Esophagus squamous epithelium (tissue), 5 donors: ENCODE measurements at regions not wholly inside any gene's neighbourhood (a gene's known extent, or its start where the extent isn't known, plus 50 kb on each side); places are given as distances from the start of the nearest gene placed in this dataset.

Source experiments
- DNase-seq: peaks from one replicate; lab custom pipeline; 2025; lab: John Stamatoyannopoulos, UW
- H3K27ac ChIP-seq, 4 donors: fragments of 200-600 bp; sonication (generic); one replicate each; pipeline ENCODE4 v1.5.1; 2016 to 2019; ENCODE audit warnings: mild to moderate bottlenecking in 1 of 4
- H3K27me3 ChIP-seq, 4 donors: fragments of 200-600 bp; sonication (generic); 1 replicate in 3 of 4; 2 replicates in 1 of 4; pipeline versions ENCODE4 v1.5.1 to v1.6.0; 2017 to 2021; ENCODE audit warnings: antibody characterized with exemption in 1 of 4
- H3K36me3 ChIP-seq, 3 donors: fragments of 200-600 bp; sonication (generic); one replicate each; pipeline ENCODE4 v1.5.1; 2016 to 2019
- H3K4me1 ChIP-seq, 3 donors: fragments of 200-600 bp; sonication (generic); one replicate each; pipeline ENCODE4 v1.5.1; 2017 to 2019
- H3K4me3 ChIP-seq, 4 donors: fragments of 200-600 bp; sonication (generic); 1 replicate in 3 of 4; 2 replicates in 1 of 4; pipeline ENCODE4 v1.5.1; 2016 to 2019; ENCODE audit warnings: mild to moderate bottlenecking in 2 of 4, moderate library complexity in 1 of 4
- H3K9me3 ChIP-seq, 3 donors: fragments of 200-600 bp; sonication (generic); one replicate each; pipeline ENCODE4 v1.5.1; 2016 to 2019
- CTCF ChIP-seq, 6 experiments: fragments of 450-650 bp in 4 of 6; fragments of 200-600 bp in 2 of 6; sonication (generic) in 2 of 6; IDR thresholded peaks; one replicate each; pipeline ENCODE4 v1.5.1; 2016 to 2019; ENCODE audit warnings: antibody characterized with exemption in 6 of 6, mild to moderate bottlenecking in 4 of 6, moderate library complexity in 4 of 6
- POLR2A ChIP-seq, 4 donors: fragments of 450-650 bp; IDR thresholded peaks; one replicate each; pipeline ENCODE4 v1.6.1; 2017; ENCODE audit warnings: antibody characterized with exemption in 4 of 4, mild to moderate bottlenecking in 4 of 4, moderate library complexity in 3 of 4
- WGBS, 2 donors: methylation state at CpG; one replicate each; pipeline ENCODE4 v1.1.5; 2018; 5-methylcytosine and 5-hydroxymethylcytosine counted together
- intact Hi-C: fragments of 100-400 bp; cut with DNase I; formaldehyde crosslinking; loops from one replicate; pipeline ENCODE4 v1.15.0; 2022
- donor health status: DM: yes; HTN: yes; CAD: no.

GRCh38 chr2:106025796-106026195 is 168.3 kb downstream of the UXS1 start:
- no peak for DNase-seq
- Histone ChIP-seq H3K9me3 (no peaks in the 10 kb centered on the region), H3K36me3 (no peaks in the 10 kb centered on the region), H3K27me3 (no peaks in the 10 kb centered on the region), H3K27ac (no peak overlapping the region), H3K4me1 (peaks cover 2 to 19% (median 10%) of the 10 kb centered on the region in 3 donors), H3K4me3 (no peak overlapping the region)
- intact Hi-C loops, result no loop called here
- 51 to 59% methylated on average over 5 of the region's 5 CpGs for WGBS, 2 donors
- TF ChIP-seq POLR2A (IDR thresholded peaks at IDR 0.05), result no peak
- TF ChIP-seq CTCF (IDR thresholded peaks at IDR 0.05), result no peak

- Histone ChIP-seq H3K9me3 (no peaks in the 10 kb centered on the region), H3K27ac (peak overlapping the region in 1 of 4 donors; percentile 46), H3K4me1 (peaks cover 0 to 13% (median 8%) of the 10 kb centered on the region in 3 donors), H3K4me3 (no peak overlapping the region), H3K36me3 (no peaks in the 10 kb centered on the region), H3K27me3 (no peaks in the 10 kb centered on the region)
- intact Hi-C loops, result no loop called here
- 69 to 73% methylated on average over 1 to 2 of the region's 3 CpGs for WGBS, 2 donors
- DNase-seq, result no peak
- no peak for TF ChIP-seq CTCF (IDR thresholded peaks at IDR 0.05)
- no peak for TF ChIP-seq POLR2A (IDR thresholded peaks at IDR 0.05)
These were observed 172.5 kb downstream of the UXS1 start for GRCh38 chr2:106021662-106022028.

- Histone ChIP-seq H3K9me3 (no peaks in the 10 kb centered on the region), H3K36me3 (no peaks in the 10 kb centered on the region), H3K4me1 (peaks cover 0 to 13% (median 8%) of the 10 kb centered on the region in 3 donors), H3K27ac (peak overlapping the region in 3 of 4 donors; percentile 39 to 46 (median 42)), H3K27me3 (no peaks in the 10 kb centered on the region), H3K4me3 (no peak overlapping the region)
- DNase-seq, result no peak
- WGBS, 2 donors, result 59 to 70% methylated on average over 9 to 12 of the region's 12 CpGs
- intact Hi-C loops, result no loop called here
- TF ChIP-seq CTCF (IDR thresholded peaks at IDR 0.05) (no peak), POLR2A (IDR thresholded peaks at IDR 0.05) (no peak)
These were observed 173.1 kb downstream of the UXS1 start for GRCh38 chr2:106020821-106021661.

GRCh38 chr2:106020032-106020431 is 174.1 kb downstream of the UXS1 start:
- TF ChIP-seq CTCF (IDR thresholded peaks at IDR 0.05) (no peak), POLR2A (IDR thresholded peaks at IDR 0.05) (no peak)
- no peak overlapping the region for H3K4me3 ChIP-seq
- H3K27ac ChIP-seq, result no peak overlapping the region
- 40 to 56% methylated on average over 3 to 4 of the region's 4 CpGs for WGBS, 2 donors
- DNase-seq, result no peak
- H3K36me3 ChIP-seq, result no peaks in the 10 kb centered on the region
- no peaks in the 10 kb centered on the region for H3K9me3 ChIP-seq
- intact Hi-C loops, result no loop called here
- H3K4me1 ChIP-seq, result peaks cover 0 to 13% (median 8%) of the 10 kb centered on the region in 3 donors
- no peaks in the 10 kb centered on the region for H3K27me3 ChIP-seq

GRCh38 chr2:106018141-106018540 is 176.0 kb downstream of the UXS1 start:
- Histone ChIP-seq H3K27me3 (no peaks in the 10 kb centered on the region), H3K27ac (no peak overlapping the region), H3K9me3 (no peaks in the 10 kb centered on the region), H3K4me3 (no peak overlapping the region), H3K4me1 (peaks cover 0 to 13% (median 8%) of the 10 kb centered on the region in 3 donors), H3K36me3 (no peaks in the 10 kb centered on the region)
- TF ChIP-seq CTCF (IDR thresholded peaks at IDR 0.05) (no peak), POLR2A (IDR thresholded peaks at IDR 0.05) (no peak)
- intact Hi-C loops, result no loop called here
- 36 to 45% methylated on average over 5 of the region's 5 CpGs for WGBS, 2 donors
- no peak for DNase-seq
